Peyer's patch (tissue), 4 donors: ENCODE measurements at regions not wholly inside any gene's neighbourhood (a gene's known extent, or its start where the extent isn't known, plus 50 kb on each side); places are given as distances from the start of the nearest gene placed in this dataset.

ENCODE experiments used
- POLR2A ChIP-seq, 2 donors: fragments of 450-650 bp; IDR thresholded peaks; one replicate each; pipeline ENCODE4 v1.5.1; 2017; ENCODE audit warnings: antibody characterized with exemption in 2 of 2, mild to moderate bottlenecking in 2 of 2, moderate library complexity in 2 of 2
- TF ChIP-seq, protein P1 (sequence below), 6 experiments: fragments of 450-650 bp in 4 of 6; fragments of 200-600 bp in 2 of 6; sonication (generic) in 1 of 6; IDR thresholded peaks; one replicate each; pipeline ENCODE4 v1.5.1; 2017 to 2019; ENCODE audit warnings: antibody characterized with exemption in 6 of 6, mild to moderate bottlenecking in 3 of 6, moderate library complexity in 1 of 6

GRCh38 chrX:12052109-12052508 is 86.2 kb upstream of the FRMPD4 start:
- TF ChIP-seq, protein P1, sequence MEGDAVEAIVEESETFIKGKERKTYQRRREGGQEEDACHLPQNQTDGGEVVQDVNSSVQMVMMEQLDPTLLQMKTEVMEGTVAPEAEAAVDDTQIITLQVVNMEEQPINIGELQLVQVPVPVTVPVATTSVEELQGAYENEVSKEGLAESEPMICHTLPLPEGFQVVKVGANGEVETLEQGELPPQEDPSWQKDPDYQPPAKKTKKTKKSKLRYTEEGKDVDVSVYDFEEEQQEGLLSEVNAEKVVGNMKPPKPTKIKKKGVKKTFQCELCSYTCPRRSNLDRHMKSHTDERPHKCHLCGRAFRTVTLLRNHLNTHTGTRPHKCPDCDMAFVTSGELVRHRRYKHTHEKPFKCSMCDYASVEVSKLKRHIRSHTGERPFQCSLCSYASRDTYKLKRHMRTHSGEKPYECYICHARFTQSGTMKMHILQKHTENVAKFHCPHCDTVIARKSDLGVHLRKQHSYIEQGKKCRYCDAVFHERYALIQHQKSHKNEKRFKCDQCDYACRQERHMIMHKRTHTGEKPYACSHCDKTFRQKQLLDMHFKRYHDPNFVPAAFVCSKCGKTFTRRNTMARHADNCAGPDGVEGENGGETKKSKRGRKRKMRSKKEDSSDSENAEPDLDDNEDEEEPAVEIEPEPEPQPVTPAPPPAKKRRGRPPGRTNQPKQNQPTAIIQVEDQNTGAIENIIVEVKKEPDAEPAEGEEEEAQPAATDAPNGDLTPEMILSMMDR (IDR thresholded peaks at IDR 0.05): no peak
- TF ChIP-seq POLR2A (IDR thresholded peaks at IDR 0.05): no peak
